Transverse colon (tissue), 4 donors: ENCODE measurements at regions not wholly inside any gene's neighbourhood (a gene's known extent, or its start where the extent isn't known, plus 50 kb on each side); places are given as distances from the start of the nearest gene placed in this dataset.

Experiments used
- CTCF ChIP-seq, 5 experiments: fragments of 200-600 bp in 3 of 5; fragments of 450-650 bp in 2 of 5; sonication (generic) in 3 of 5; IDR thresholded peaks; 1 replicate in 2 of 5; 2 replicates in 3 of 5; pipeline ENCODE4 v1.5.1; 2016 to 2017; ENCODE audit warnings: antibody characterized with exemption in 5 of 5, inconsistent platforms in 3 of 5, mild to moderate bottlenecking in 2 of 5, moderate library complexity in 1 of 5
- POLR2A ChIP-seq: fragments of 450-650 bp; IDR thresholded peaks from one replicate; pipeline ENCODE4 v1.6.1; 2016; ENCODE audit warnings: antibody characterized with exemption, mild to moderate bottlenecking, moderate library complexity
- POLR2AphosphoS5 ChIP-seq, 3 donors: sonication (generic); formaldehyde crosslinking; IDR thresholded peaks; one replicate each; pipeline ENCODE4 v1.6.1; 2016; ENCODE audit warnings: antibody characterized with exemption in 3 of 3

GRCh38 chr6:144844596-144844995 is 559.5 kb downstream of the UTRN start:
- TF ChIP-seq CTCF (IDR thresholded peaks at IDR 0.05) (no peak), POLR2AphosphoS5 (IDR thresholded peaks at IDR 0.05) (no peak), POLR2A (no peak)
